ENCODE measurements at regions not wholly inside any gene's neighbourhood (a gene's known extent, or its start where the extent isn't known, plus 50 kb on each side); places are given as distances from the start of the nearest gene placed in this dataset.

- TF ChIP-seq EZH2 (IDR thresholded peaks at IDR 0.05; ENCODE audit: borderline replicate concordance, low read length) (no peak), CTCF (IDR thresholded peaks at IDR 0.05; ENCODE audit: low read length) (no peak)
Observed at GRCh38 chr6:44537306-44538049, 150.0 kb downstream of the CDC5L start.

Data from OCI-LY1 (cell line).